GM18861 (cell line): ENCODE measurements at regions not wholly inside any gene's neighbourhood (a gene's known extent, or its start where the extent isn't known, plus 50 kb on each side); places are given as distances from the start of the nearest gene placed in this dataset.
"Not testable (repeated sequence)": the region's sequence is repeated elsewhere in the genome, so short reads cannot be mapped to it uniquely, and the experiment has no call there.

Experiments
- ATAC-seq: cut with Tn5 transposase; IDR thresholded peaks from one replicate; pipeline ENCODE4 v1.9.1; 2021; ENCODE audit not compliant: unreplicated experiment

GRCh38 chr5:144048259-144048856, 122.1 kb downstream of the YIPF5 start:
- no peak for ATAC-seq

GRCh38 chr5:144055391-144055790, 115.1 kb downstream of the YIPF5 start:
- ATAC-seq: not testable (repeated sequence)

- ATAC-seq: not testable (repeated sequence)
Measured at GRCh38 chr5:144060091-144060490, 110.4 kb downstream of the YIPF5 start.

- no peak for ATAC-seq
Measured at GRCh38 chr5:144060598-144060997, 109.9 kb downstream of the YIPF5 start.

GRCh38 chr5:144065786-144066185, 104.7 kb downstream of the YIPF5 start:
- ATAC-seq: no peak

GRCh38 chr5:144072518-144072927, 97.9 kb downstream of the YIPF5 start:
- no peak for ATAC-seq

GRCh38 chr5:144076521-144077083, 93.9 kb downstream of the YIPF5 start:
- ATAC-seq: no peak

- no peak for ATAC-seq
Measured at GRCh38 chr5:144083185-144083584, 87.3 kb downstream of the YIPF5 start.

GRCh38 chr5:144084971-144085370, 85.5 kb downstream of the YIPF5 start:
- ATAC-seq: no peak

- no peak for ATAC-seq
Measured at GRCh38 chr5:144085381-144085780, 85.1 kb downstream of the YIPF5 start.

- ATAC-seq: no peak
Measured at GRCh38 chr5:144086295-144086694, 84.2 kb downstream of the YIPF5 start.

- ATAC-seq: no peak
Measured at GRCh38 chr5:144087576-144087975, 82.9 kb downstream of the YIPF5 start.

GRCh38 chr5:144088206-144089064, 82.0 kb downstream of the YIPF5 start:
- no peak for ATAC-seq

- no peak for ATAC-seq
Measured at GRCh38 chr5:144089401-144090021, 80.9 kb downstream of the YIPF5 start.

- no peak for ATAC-seq
Measured at GRCh38 chr5:144092508-144092907, 78.0 kb downstream of the YIPF5 start.

- ATAC-seq: no peak
Measured at GRCh38 chr5:144093400-144093799, 77.1 kb downstream of the YIPF5 start.

- no peak for ATAC-seq
Measured at GRCh38 chr5:144093868-144094267, 76.6 kb downstream of the YIPF5 start.

- ATAC-seq: no peak
Measured at GRCh38 chr5:144100702-144101101, 69.8 kb downstream of the YIPF5 start.

GRCh38 chr5:144101616-144102015, 68.8 kb downstream of the YIPF5 start:
- ATAC-seq: no peak

GRCh38 chr5:144102361-144102760, 68.1 kb downstream of the YIPF5 start:
- ATAC-seq: no peak

GRCh38 chr5:144102979-144103378, 67.5 kb downstream of the YIPF5 start:
- ATAC-seq: no peak
